OCI-LY3 (cell line): ENCODE measurements at regions not wholly inside any gene's neighbourhood (a gene's known extent, or its start where the extent isn't known, plus 50 kb on each side); places are given as distances from the start of the nearest gene placed in this dataset.
"Not testable (repeated sequence)": the region's sequence is repeated elsewhere in the genome, so short reads cannot be mapped to it uniquely, and the experiment has no call there.

ENCODE experiments used
- H2AFZ ChIP-seq: fragments of 200-600, 300-600 bp; shearing (Covaris generic); 2 replicates; pipeline ENCODE4 v1.6.0; 2014; ENCODE audit warnings: antibody characterized with exemption, low read depth, low read length
- H3K27ac ChIP-seq: fragments of 200-600, 300-600 bp; sonication (generic); 2 replicates; pipeline ENCODE4 v1.5.1; 2014; ENCODE audit warnings: mild to moderate bottlenecking, low read length, moderate library complexity, mixed read lengths
- H3K27me3 ChIP-seq: fragments of 200-600, 300-600 bp; sonication (generic); 2 replicates; pipeline ENCODE4 v1.6.1; 2014; ENCODE audit warnings: low read depth, low read length, mixed read lengths
- H3K36me3 ChIP-seq: fragments of 200-600, 300-600 bp; sonication (generic); replicated peaks from 2 replicates; pipeline ENCODE3; 2014; ENCODE audit warnings: low read depth, low read length, mixed read lengths
- H3K4me1 ChIP-seq: fragments of 300-600, 200-600 bp; sonication (generic); 2 replicates; pipeline ENCODE4 v1.6.1; 2014; ENCODE audit warnings: low read length, mixed read lengths
- H3K4me2 ChIP-seq: fragments of 200-600, 300-600 bp; sonication (generic); 2 replicates; pipeline ENCODE4 v1.6.1; 2014; ENCODE audit warnings: low read length, mixed read lengths
- H3K4me3 ChIP-seq: fragments of 300-600, 200-600 bp; sonication (generic); 2 replicates; pipeline ENCODE4 v1.5.1; 2014; ENCODE audit warnings: antibody characterized with exemption, mild to moderate bottlenecking, low read length, moderate library complexity
- H3K79me2 ChIP-seq: fragments of 300-600, 200-600 bp; shearing (Covaris generic); 2 replicates; pipeline ENCODE4 v1.6.1; 2014; ENCODE audit warnings: mild to moderate bottlenecking, low read length, mixed read lengths
- H3K9ac ChIP-seq: fragments of 300-600, 200-600 bp; shearing (Covaris generic); 2 replicates; pipeline ENCODE4 v1.6.0; 2014; ENCODE audit warnings: mild to moderate bottlenecking, low read length, moderate library complexity
- H3K9me3 ChIP-seq: fragments of 200-600, 300-600 bp; shearing (Covaris generic); 2 replicates; pipeline ENCODE4 v1.6.1; 2014; ENCODE audit warnings: low read length, mixed read lengths; ENCODE audit not compliant: insufficient read depth
- H4K20me1 ChIP-seq: fragments of 200-600, 300-600 bp; sonication (generic); 2 replicates; pipeline ENCODE4 v1.6.1; 2016; ENCODE audit warnings: low read length, mixed read lengths; ENCODE audit not compliant: insufficient read depth
- CTCF ChIP-seq: fragments of 200-600, 300-600 bp; sonication (generic); IDR thresholded peaks from 2 replicates; pipeline ENCODE4 v1.5.1; 2014; ENCODE audit warnings: antibody characterized with exemption, low read length, low read depth
- EZH2phosphoT487 ChIP-seq: fragments of 200-600 bp; shearing (Covaris generic); IDR thresholded peaks from 2 replicates; pipeline ENCODE4 v1.6.1; 2018; ENCODE audit warnings: antibody characterized with exemption, mixed run types, low read depth

- H4K20me1 ChIP-seq = no peaks in the 10 kb centered on the region
- H3K4me2 ChIP-seq = no peak overlapping the region
- no peak for TF ChIP-seq EZH2phosphoT487
- no peak for TF ChIP-seq CTCF
- no peak overlapping the region for H3K9ac ChIP-seq
- H3K27me3 ChIP-seq = no peaks in the 10 kb centered on the region
- H3K4me3 ChIP-seq = no peak overlapping the region
- no peaks in the 10 kb centered on the region for H3K79me2 ChIP-seq
- H3K36me3 ChIP-seq = no peaks in the 10 kb centered on the region
- no peak overlapping the region for H2AFZ ChIP-seq
- no peaks in the 10 kb centered on the region for H3K4me1 ChIP-seq
- no peaks in the 10 kb centered on the region for H3K9me3 ChIP-seq
- H3K27ac ChIP-seq = no peak overlapping the region
These were observed 86.4 kb upstream of the EPCAM start for GRCh38 chr2:47282621-47283272.

- H3K27me3 ChIP-seq, H3K27ac ChIP-seq, H3K9me3 ChIP-seq, H3K4me3 ChIP-seq, H3K36me3 ChIP-seq, H3K79me2 ChIP-seq, H4K20me1 ChIP-seq, H3K9ac ChIP-seq, H2AFZ ChIP-seq, H3K4me2 ChIP-seq, H3K4me1 ChIP-seq: not testable (repeated sequence)
These were observed 89.6 kb upstream of the EPCAM start for GRCh38 chr2:47279525-47279924.

GRCh38 chr2:47277987-47278386 is 91.1 kb upstream of the EPCAM start:
- Histone ChIP-seq H4K20me1 (no peaks in the 10 kb centered on the region), H3K9ac (no peak overlapping the region), H3K36me3 (no peaks in the 10 kb centered on the region), H3K9me3 (no peaks in the 10 kb centered on the region), H3K27ac (no peak overlapping the region), H3K4me3 (no peak overlapping the region), H3K27me3 (no peaks in the 10 kb centered on the region), H2AFZ (no peak overlapping the region), H3K79me2 (no peaks in the 10 kb centered on the region), H3K4me1 (no peaks in the 10 kb centered on the region), H3K4me2 (no peak overlapping the region)
- TF ChIP-seq EZH2phosphoT487 (no peak), CTCF (no peak)

- Histone ChIP-seq H3K79me2 (no peaks in the 10 kb centered on the region), H3K4me1 (peaks cover 4% of the 10 kb centered on the region; the same call in 1 of the 2 replicates), H3K9me3 (no peaks in the 10 kb centered on the region), H2AFZ (no peak overlapping the region), H3K27ac (no peak overlapping the region), H3K4me3 (no peak overlapping the region), H3K27me3 (no peaks in the 10 kb centered on the region), H3K9ac (no peak overlapping the region), H3K36me3 (no peaks in the 10 kb centered on the region), H4K20me1 (no peaks in the 10 kb centered on the region), H3K4me2 (no peak overlapping the region)
- no peak for TF ChIP-seq CTCF
- TF ChIP-seq EZH2phosphoT487 = no peak
These were observed 91.9 kb upstream of the EPCAM start for GRCh38 chr2:47277187-47277586.

- no peaks in the 10 kb centered on the region for H3K9me3 ChIP-seq
- no peak overlapping the region for H3K9ac ChIP-seq
- TF ChIP-seq EZH2phosphoT487 (no peak), CTCF (no peak)
- no peak overlapping the region for H2AFZ ChIP-seq
- no peaks in the 10 kb centered on the region for H3K27me3 ChIP-seq
- no peaks in the 10 kb centered on the region for H4K20me1 ChIP-seq
- H3K79me2 ChIP-seq = no peaks in the 10 kb centered on the region
- H3K4me1 ChIP-seq = peaks cover 8% of the 10 kb centered on the region; the same call in 1 of the 2 replicates
- H3K4me3 ChIP-seq = no peak overlapping the region
- H3K27ac ChIP-seq = no peak overlapping the region
- no peak overlapping the region for H3K4me2 ChIP-seq
- H3K36me3 ChIP-seq = no peaks in the 10 kb centered on the region
These were observed 93.0 kb upstream of the EPCAM start for GRCh38 chr2:47276061-47276460.
